GM04504 (cell line): ENCODE measurements at regions not wholly inside any gene's neighbourhood (a gene's known extent, or its start where the extent isn't known, plus 50 kb on each side); places are given as distances from the start of the nearest gene placed in this dataset.
"Not testable (repeated sequence)": the region's sequence is repeated elsewhere in the genome, so short reads cannot be mapped to it uniquely, and the experiment has no call there.

ENCODE experiments used
- DNase-seq: peaks from one replicate; pipeline ENCODE4 v3.0.0-alpha.2; 2012; ENCODE audit warnings: low read depth

DNA sequence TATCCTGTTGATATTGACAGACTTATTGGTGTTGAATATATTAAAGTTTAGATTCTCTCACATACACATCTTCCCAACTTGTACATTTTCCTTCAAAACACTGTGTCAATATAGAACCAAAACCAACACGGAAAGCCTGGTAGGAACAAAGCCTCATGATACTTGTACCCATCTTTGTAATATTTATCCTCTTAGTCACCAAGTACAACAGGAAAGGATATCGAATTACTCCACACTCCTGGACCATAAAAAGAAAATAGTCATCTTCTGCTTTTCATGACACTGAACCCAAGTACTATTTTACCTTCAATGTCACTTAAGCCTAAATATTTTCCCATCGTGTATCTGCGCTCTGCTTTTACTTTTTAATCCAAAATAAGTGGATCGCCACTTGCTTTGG is 702.9 kb upstream of the PCDH9 start:
- DNase-seq, result no peak

DNA sequence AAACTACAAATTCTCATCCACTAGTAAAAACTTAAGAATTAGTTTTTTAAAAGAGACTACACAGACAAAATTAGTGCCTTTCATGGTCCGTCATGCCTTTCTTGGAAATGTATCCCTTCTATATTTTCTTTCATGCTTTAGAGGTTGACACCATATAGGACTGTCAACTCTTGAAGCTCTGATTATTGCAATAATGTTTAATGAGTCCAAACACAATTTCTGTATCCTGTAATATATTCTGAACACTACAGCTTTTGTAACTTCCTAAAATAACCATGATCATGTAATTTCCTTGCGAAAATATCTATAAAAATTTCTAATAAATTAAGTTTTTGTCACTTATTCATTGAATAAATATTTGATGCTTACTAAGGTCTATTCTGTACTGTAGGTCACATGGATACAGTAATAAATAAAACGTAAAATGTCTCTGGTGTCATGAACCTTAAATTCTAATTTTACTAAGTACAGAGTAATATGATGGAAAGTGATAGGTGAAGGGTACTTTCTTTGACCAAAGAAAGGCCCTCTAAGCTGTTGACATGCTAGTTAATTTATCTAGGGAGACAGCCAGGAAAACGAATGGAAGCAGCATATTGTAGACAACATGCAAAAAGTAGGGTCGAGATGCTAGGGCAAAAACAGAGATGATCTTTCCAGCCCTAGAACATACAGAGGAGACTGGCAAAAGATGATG is 687.3 kb upstream of the PCDH9 start:
- no peak for DNase-seq

DNA sequence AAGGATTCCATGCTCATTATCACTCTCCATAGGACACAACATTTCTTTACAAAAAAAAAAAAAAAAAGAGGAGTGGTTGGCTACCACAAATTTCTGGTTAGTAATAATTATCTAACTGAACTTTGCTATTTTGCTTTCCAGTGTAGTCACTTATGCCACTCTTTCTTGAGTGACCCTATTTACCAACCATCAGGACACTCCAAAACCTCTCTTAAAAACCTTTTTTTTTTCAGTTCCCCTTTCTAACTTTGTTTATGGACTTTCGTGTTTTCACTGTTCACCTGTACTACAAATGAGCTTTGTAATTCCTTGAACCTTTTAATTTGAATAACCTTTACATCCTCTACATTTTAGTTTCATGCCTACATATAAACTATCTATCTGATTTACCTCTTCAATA is 686.5 kb upstream of the PCDH9 start:
- no peak for DNase-seq

DNA sequence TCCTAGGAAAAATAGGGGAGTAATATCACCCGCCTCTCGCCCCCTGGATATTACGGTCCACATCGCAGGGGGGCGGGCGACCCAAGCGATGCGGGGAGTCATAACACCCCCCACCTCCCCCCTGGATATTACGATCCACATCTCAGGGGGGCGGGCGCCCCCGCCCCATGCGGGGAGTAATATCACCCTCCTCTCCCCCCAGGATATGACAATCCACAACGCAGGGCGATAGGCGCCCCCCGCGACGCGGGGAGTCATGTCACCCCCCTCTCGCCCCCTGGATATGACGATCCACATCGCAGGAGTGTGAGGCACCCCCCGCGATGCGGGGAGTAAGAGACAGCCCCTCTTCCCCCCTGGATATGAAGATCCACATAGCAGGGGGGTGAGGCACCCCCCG is 684.4 kb upstream of the PCDH9 start:
- no peak for DNase-seq

DNA sequence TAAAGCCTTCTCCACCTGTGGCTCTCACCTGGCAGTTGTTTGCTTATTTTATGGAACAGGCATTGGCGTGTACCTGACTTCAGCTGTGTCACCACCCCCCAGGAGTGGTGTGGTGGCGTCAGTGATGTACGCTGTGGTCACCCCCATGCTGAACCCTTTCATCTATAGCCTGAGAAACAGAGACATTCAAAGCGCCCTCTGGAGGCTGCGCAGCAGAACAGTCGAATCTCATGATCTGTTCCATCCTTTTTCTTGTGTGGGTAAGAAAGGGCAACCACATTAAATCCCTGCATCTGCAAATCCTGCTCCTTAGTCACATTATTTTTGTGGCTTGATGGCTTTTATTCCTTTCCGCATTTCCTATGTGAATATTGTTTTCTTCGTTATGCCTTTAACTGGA is 672.8 kb upstream of the PCDH9 start:
- not testable (repeated sequence) for DNase-seq

DNA sequence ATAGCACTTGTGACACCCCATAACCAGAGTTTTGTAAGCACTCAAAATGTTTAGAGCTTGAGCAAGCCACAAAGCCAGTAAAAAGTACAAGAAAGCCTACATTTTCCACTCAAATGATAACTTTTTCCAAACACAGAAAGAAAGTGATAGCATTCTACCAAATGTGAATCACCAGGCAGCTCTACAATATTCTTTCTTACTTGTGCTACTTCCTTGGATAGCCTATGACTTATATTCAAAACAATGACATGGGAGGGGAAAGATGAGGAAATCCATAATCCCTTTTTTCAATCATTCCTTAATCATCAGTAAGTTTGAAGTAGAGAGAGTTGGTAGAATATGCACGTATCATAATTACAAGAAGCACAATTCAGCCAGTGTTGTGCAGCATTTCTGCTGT is 650.8 kb upstream of the PCDH9 start:
- no peak for DNase-seq

DNA sequence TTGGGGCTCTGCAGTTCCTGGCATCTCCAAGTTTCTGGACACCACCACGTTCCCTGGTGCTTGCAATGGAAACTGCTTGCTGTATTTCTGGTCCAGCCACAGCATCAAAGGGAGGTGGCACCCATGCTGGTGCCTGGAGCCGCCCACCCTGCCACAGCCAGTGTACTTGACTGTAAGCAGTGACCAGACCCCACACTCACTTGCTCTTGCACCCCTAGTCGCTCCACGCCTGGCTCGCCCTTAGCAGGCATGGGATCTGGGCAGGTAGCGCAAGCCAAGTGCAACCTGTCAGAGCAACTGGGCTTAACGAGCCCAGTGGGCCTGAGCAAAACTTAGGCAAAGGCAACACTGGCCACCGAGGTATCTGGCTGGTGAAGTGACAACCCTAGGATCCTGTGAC is 648.2 kb upstream of the PCDH9 start:
- no peak for DNase-seq

DNA sequence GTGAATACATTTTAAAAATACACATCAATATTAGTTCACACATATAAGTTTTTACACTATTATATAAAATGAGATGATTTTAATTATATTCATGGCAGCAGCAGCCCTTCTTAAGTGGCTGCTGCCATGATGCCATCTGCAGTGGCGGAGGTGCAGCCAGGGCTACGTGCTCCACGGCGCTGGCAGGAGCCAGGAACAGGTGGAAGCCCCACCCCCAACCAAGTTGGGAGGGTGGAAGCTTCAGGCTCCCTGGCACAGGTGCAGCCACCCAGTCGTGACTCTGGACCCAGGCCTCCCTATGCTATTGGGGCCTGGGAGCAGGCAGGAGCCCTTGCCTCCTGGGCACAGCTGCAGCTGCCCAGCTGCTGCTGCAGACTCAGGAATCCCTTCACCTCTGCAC is 646.9 kb upstream of the PCDH9 start:
- no peak for DNase-seq

DNA sequence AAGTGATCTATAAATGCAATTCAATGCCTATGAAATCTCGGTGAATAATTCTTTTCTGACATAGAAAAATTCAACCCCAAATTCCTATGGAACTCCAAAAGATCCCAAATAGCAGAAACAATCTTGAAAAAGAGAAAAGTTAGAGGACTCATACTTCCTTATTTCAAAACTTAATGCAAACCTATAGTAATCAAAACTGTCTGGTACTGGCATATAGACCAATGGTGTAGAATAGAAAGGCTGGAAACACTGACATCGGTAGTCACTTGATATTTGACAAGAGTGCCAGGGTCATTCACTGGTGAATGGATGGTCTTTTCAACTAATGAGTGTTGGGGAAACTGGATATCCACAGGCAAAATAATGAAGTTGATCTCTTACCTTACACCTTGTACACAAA is 637.1 kb upstream of the PCDH9 start:
- no peak for DNase-seq

DNA sequence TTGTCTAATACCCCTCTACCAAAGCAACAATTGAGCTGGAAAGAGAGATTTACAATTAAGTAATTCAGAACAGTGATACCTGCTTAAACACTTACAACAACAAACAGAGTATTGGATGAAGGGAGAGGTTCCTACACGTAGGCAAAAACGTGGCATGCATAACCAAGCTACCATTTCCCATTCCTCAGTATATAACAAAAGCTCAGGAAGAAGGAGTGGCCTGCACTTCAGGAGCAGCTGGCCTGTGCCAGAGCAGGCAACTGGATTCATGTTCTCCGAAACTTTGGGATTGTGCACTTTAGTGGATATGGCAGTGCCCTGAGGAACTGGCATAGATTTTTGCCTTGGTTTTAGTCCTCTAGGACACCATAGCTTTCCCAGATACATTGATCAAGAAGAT is 630.2 kb upstream of the PCDH9 start:
- no peak for DNase-seq

DNA sequence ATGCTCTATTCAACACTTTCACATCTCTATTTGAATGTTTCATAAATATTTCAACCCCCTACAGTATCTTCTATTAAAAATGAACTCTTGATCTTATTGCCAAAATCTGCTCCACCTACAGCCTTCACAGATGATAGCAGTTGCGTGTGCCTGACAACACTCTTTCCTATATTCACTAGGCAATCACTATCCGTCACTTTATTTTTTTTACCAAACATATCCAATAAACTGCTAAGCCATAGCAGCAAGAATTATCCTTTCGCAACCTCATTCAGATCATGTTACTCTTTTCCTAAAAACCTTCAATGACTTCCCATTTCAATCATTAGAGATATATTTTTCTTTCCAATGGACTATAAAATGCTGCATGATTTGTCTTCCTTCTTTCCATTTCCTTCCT is 629.8 kb upstream of the PCDH9 start:
- no peak for DNase-seq

DNA sequence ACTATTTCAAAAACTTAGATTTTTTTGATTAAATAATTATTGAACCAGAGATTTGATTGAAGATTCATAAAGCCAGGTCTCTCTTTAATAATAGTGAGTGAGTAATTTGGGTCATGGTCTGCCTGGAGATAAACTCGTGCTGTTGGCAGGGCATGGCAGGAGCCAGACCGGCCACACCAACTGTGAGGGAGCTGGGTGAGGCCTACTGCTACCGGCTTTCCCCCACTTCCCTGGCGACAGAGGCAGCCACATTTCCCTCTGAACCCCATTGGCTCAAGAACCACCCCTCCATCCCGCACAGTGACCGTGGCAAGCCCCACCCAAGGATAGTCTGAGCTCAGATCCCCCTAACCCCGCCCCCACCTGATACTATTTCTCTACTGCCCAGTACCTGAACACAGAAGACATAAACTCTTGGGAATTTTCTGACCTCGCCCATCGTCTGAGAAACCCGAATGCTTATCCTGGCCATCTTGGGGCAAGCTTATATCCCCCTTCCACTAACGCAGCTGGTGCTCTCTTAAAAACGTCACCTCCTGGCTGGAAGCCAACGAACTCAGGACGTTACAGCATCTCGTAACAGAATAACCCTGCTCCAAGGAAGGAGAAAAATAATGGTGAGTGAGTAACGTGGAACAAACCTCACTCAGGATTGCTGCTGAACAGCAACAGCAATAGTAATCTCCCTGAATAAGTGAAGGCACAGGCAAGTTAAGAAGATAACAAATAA is 627.6 kb upstream of the PCDH9 start:
- no peak for DNase-seq

DNA sequence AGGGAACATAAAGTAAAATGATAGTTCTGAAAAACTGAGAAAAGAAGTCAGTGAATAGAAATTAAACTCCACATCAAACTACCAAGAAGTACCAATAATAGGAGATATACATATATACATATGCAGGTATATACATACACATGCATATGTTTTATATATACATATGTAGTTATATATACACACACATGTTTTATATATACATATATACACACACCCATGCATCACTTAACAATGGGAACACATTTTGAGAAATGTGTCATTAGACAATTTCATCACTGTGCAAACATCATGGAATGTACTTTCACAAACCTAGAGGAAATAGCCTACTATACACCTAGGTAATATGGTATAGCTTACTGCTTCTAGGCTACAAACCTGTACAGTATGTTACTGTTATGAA is 626.8 kb upstream of the PCDH9 start:
- DNase-seq, result no peak

DNA sequence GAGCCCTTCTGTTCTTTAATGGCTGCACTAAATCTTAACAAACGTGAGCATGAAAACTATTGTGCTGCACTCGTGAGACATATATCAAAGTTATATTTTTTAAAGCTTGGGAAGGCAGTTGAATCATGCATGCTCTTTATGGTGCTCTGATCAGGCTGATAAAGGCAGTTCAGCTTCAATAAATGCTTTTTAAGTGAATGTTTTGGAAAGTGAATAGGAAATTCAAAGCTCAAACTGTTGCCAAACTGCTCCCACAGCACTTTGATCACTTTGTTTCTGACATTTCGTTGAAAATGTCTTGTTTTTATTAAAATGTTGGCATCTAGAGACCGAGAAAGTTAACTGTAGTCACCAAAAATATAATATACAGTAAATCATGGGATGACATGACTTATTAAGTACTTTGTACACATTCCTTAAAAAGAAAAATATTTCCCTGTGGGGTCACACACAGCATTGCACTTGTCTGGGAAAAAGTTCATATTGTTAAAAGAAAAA is 625.7 kb upstream of the PCDH9 start:
- no peak for DNase-seq

DNA sequence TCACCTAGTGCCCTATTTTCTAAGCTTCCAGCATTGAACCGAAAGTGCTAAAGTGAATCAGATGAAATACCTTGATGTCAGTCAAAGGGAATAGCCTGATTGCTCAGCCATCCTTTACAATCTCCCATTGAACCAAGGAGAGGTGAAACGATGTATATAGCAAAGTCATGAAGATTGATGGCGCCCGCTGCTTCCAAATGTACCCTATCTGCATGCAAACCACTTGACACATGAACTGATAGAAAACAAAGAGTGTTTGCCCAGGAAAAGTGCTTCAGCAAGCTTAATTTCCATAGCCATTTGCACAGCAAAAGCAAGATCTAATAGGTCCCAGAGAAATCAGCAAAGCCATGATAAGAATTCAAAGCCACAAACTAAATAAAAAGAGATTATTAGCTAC is 624.9 kb upstream of the PCDH9 start:
- DNase-seq, result no peak

DNA sequence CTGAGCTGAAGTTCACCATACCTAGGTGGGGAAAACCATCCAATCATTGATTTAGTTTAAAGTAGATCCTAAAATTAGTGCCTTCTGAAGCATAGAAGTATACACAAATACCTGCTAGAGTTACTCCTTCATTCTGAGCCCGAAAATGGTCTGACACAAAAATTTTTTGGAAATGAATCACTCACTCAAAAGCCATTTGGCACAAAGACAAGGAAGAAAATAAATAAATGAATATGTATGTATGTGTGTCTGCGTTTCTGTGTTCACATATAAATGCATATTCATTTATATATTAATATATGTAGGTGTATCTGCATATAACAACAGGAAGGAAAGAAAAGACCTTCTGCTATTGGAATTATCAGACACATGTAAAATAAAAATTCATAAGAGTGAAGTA is 614.4 kb upstream of the PCDH9 start:
- DNase-seq, result no peak

DNA sequence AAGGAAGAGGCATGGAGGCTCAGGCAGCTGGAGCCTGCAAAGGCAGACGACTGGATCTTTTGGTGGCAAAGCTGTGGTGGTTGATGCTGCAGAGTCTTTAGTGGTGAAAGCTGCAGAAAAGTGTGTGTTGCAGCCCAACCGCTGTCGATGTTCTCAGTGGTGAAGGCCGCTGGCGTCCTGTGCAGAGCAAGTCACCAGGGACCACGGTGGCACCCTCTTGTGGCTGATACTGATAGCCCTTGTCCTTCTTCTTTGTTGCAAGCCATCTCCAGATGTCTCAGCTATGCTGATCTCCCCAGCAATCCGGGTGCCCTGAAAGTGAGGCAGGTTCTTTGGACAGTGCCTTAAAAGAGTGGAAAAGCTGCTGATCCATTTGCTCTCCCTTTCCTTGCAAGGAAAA is 610.9 kb upstream of the PCDH9 start:
- DNase-seq, result no peak

DNA sequence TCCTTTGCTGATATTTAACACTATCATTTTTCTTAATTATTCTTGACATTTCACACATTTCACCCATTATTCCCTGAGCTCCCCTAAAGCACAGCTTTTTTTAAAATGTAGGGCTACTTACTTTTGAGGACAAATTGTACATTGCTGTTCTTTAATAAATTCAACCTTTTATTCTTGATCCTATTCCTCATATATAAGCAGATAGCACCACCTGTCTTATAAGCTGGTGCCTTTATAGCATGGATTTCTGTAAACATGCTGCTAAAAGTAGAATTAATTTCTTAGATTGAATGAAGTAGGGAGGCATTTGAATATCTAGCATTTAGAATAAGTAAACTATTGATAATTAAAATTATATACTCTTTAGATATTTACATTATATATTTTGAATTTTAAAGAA is 603.4 kb upstream of the PCDH9 start:
- DNase-seq, result no peak

DNA sequence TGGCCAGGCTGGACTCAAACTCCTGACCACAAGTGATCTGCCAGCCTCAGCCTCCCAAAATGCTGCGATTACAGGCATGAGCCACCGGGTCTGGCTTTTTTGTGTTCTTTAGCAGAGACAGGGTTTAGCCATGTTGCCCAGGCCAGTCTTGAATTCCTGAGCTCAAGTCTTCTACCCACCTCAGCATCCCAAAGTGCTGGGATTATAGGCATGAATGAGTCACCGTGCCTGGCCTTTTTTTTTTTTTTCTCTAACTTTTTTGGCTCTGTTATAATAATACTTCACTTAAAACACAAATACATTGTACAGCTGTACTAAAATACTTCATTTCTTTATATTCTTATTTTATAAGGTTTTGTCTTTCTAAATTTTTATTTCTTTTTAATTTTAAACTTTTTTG is 599.5 kb upstream of the PCDH9 start:
- no peak for DNase-seq

DNA sequence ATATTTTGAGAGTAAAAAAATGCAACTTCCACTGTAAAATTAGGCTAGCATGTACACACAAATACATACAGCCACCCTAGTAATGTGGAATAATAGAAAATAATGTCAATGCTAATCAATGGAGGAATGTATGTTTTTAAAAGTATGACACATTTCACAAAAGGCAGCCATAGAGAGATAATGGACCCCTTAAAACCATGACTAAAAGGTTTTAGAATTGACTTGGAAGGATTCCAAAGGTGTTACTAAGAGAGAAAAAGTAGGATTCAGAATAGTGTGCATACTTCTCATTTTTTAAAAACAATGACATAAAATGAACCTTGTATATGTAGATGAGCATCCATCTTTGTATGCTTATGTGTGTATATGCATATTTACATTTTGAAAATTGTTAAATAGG is 597.9 kb upstream of the PCDH9 start:
- DNase-seq, result no peak

DNA sequence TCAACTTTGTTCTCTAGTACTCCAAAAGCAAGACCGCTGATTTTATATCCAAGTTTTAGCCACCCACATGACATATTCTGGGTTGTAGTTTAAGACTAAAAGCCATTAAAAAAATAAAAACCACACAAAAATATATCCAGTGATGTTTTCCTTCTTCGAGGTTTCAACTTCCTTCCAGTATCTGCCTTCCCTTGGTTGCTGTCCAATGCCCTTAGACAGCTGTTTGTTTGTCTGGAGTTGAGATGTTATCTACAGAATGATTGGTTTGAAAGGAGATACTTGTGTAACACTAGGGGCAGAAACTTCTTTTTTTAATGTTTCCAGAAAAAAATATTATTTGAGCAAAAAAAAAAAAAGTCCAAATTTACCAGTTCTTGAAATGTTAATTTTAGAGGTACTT is 591.5 kb upstream of the PCDH9 start:
- DNase-seq, result no peak

DNA sequence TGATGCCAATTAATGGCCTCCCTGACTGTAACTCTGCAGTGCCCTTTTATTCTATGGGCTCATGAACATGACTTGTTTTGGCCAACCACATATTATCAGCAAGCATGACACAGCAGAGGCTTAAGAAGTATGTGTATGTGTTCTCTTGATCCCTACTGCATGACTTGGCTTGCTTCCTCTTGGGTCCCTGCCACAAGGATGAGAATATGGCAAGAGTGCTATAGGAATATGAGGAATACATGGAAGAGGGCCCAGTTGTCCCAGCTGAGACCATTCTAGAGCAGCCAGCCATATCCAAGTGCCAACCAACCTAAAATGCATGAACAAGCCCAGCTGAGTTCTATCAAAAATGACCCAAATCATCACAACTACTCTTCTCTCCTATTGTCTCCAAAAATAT is 576.7 kb upstream of the PCDH9 start:
- no peak for DNase-seq

DNA sequence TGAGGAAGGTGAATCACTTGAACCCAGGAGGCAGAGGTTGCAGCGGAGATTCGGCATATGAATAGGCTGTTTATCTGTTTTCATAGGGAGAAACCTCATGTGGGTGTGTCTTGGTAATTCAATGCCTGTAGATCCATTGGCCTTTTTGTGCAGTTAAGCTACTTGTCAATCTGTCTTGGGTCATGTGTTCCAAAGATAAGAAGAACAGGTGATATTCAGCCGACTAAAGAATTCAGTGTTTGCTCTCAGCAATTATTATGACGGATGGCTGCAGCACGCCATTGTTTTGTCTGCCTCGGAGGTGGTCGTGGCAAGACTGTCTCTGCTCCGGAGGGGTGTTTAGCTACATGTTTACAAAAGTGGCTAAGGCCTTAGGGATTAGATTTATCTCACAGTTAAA is 573.0 kb upstream of the PCDH9 start:
- DNase-seq, result no peak

DNA sequence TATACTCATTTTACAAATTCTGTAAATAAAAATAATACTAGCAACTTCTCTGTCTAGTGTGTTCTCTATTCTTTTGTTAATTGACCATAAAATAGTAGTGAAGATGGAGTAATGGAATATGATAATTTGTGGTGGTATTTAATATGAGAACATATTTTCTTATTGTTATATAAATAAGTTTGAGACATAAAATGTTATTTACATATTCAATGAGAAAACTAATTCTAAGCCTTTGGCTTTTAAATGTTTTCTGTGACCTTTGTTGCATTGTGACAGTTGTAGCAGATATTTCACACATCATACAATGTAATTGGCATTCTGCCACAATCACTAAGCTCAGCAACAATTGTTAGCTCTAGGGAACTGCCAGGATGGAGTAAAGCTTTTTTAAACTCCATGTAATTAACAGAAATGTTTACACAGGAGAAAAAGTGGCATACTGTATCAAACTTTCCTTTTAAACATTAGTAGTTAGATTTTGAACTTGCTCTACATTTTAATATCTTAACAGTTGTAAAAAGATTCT is 562.1 kb upstream of the PCDH9 start:
- no peak for DNase-seq
